B cell (primary cell): ENCODE measurements at regions not wholly inside any gene's neighbourhood (a gene's known extent, or its start where the extent isn't known, plus 50 kb on each side); places are given as distances from the start of the nearest gene placed in this dataset.

ENCODE experiments used
- ATAC-seq: fragments of 200-7000 bp; cut with Tn5 transposase; one replicate; pipeline ENCODE4 v1.10.0; 2021; ENCODE audit warnings: low read depth, mild to moderate bottlenecking, moderate number of reproducible peaks, moderate library complexity
- CTCF ChIA-PET: fragments of 350-600 bp; sonication (Branson Sonifier 250); formaldehyde crosslinking; loops from one replicate; lab custom pipeline; 2021; ENCODE audit warnings: antibody characterized with exemption, inconsistent platforms; lab: Charles Lee
- POLR2A ChIA-PET: fragments of 350-600 bp; sonication (Branson Sonifier 250); formaldehyde crosslinking; loops from one replicate; lab custom pipeline; 2021; ENCODE audit warnings: antibody characterized with exemption; lab: Charles Lee
- DNase-seq: peaks from one replicate; pipeline ENCODE4 v3.0.0; 2013
- H2AFZ ChIP-seq: 2 replicates; pipeline ENCODE4 v1.6.1; 2012; ENCODE audit warnings: mild to moderate bottlenecking, low read depth, low read length; ENCODE audit not compliant: insufficient read depth, poor library complexity, severe bottlenecking
- H3K27ac ChIP-seq, 2 donors: 1 replicate in 1 of 2; 2 replicates in 1 of 2; pipeline ENCODE4 v1.5.1; 2012 to 2013; ENCODE audit warnings: low read length in 2 of 2, mild to moderate bottlenecking in 2 of 2, moderate library complexity in 1 of 2
- H3K27me3 ChIP-seq, 4 experiments: fragments of 200-600 bp in 1 of 4; sonication (generic) in 1 of 4; replicated peaks in 1 of 4; 1 replicate in 2 of 4; 2 replicates in 2 of 4; pipeline versions ENCODE4 v1.6.1 to v1.7.0; 2013 to 2016; ENCODE audit warnings: low read length in 3 of 4, mild to moderate bottlenecking in 2 of 4, mixed read lengths in 1 of 4, moderate library complexity in 1 of 4; ENCODE audit not compliant: insufficient read depth in 4 of 4, control insufficient read depth in 3 of 4; ENCODE audit errors: control extremely low read depth in 1 of 4
- H3K36me3 ChIP-seq, 2 experiments: replicated peaks in 1 of 2; 1 replicate in 1 of 2; 2 replicates in 1 of 2; pipeline versions ENCODE4 v1.6.1 to v1.7.1; 2013; ENCODE audit warnings: low read length in 1 of 2; ENCODE audit not compliant: insufficient read depth in 2 of 2, control insufficient read depth in 1 of 2; ENCODE audit errors: control extremely low read depth in 1 of 2, extremely low read depth in 1 of 2
- H3K4me1 ChIP-seq, 2 donors: fragments of 200-600 bp in 1 of 2; sonication (generic) in 1 of 2; 1 replicate in 1 of 2; 2 replicates in 1 of 2; pipeline versions ENCODE4 v1.5.1 to v1.6.1; 2013 to 2017; ENCODE audit warnings: low read length in 2 of 2; ENCODE audit not compliant: control insufficient read depth in 2 of 2, insufficient read depth in 2 of 2
- H3K4me2 ChIP-seq: replicated peaks from 2 replicates; pipeline ENCODE3; 2012; ENCODE audit warnings: mild to moderate bottlenecking, low read depth, low read length; ENCODE audit not compliant: poor library complexity, severe bottlenecking
- H3K4me3 ChIP-seq, 5 experiments: fragments of 200-600 bp in 1 of 5; sonication (generic) in 1 of 5; 1 replicate in 3 of 5; 2 replicates in 2 of 5; pipeline versions ENCODE4 v1.5.1 to v1.7.0; 2011 to 2016; ENCODE audit warnings: low read length in 4 of 5, mild to moderate bottlenecking in 4 of 5, low read depth in 2 of 5, control low read depth in 1 of 5, moderate library complexity in 1 of 5; ENCODE audit not compliant: insufficient read depth in 1 of 5; ENCODE audit errors: control extremely low read depth in 1 of 5, extremely low read depth in 1 of 5
- H3K79me2 ChIP-seq: fragments of 200-600 bp; sonication (generic); one replicate; pipeline ENCODE4 v1.6.0; 2016; ENCODE audit warnings: low read length; ENCODE audit not compliant: control insufficient read depth, insufficient read depth
- H3K9ac ChIP-seq: fragments of 200-600 bp; sonication (generic); 2 replicates; pipeline ENCODE4 v1.6.1; 2017; ENCODE audit warnings: mild to moderate bottlenecking, low read length, moderate library complexity
- H3K9me3 ChIP-seq, 3 donors: one replicate each; pipeline versions ENCODE4 v1.6.1 to v1.7.1; 2013; ENCODE audit warnings: low read length in 2 of 3; ENCODE audit not compliant: control insufficient read depth in 2 of 3, insufficient read depth in 1 of 3; ENCODE audit errors: control extremely low read depth in 1 of 3
- H4K20me1 ChIP-seq: 2 replicates; pipeline ENCODE4 v1.6.0; 2012; ENCODE audit warnings: mild to moderate bottlenecking, low read length; ENCODE audit not compliant: insufficient read depth, control insufficient read depth, poor library complexity, severe bottlenecking
- H3K27ac Mint-ChIP-seq: one replicate; pipeline ENCODE4 v1.8.0; 2021; ENCODE audit warnings: mixed read lengths
- H3K27me3 Mint-ChIP-seq: one replicate; pipeline ENCODE4 v1.8.0; 2021; ENCODE audit warnings: mixed read lengths
- H3K4me1 Mint-ChIP-seq: one replicate; pipeline ENCODE4 v1.8.0; 2021; ENCODE audit warnings: mixed read lengths
- H3K4me3 Mint-ChIP-seq: one replicate; pipeline ENCODE4 v1.8.0; 2021; ENCODE audit warnings: mixed read lengths
- H3K9me3 Mint-ChIP-seq: one replicate; pipeline ENCODE4 v1.8.0; 2022; ENCODE audit warnings: mixed read lengths; ENCODE audit not compliant: insufficient read depth
- CTCF ChIP-seq: fragments of 200-600 bp; IDR thresholded peaks from one replicate; pipeline ENCODE4 v1.8.0; 2022; ENCODE audit warnings: antibody characterized with exemption, mild to moderate bottlenecking
- EZH2 ChIP-seq: IDR thresholded peaks from 2 replicates; pipeline ENCODE4 v1.6.1; 2012; ENCODE audit warnings: borderline replicate concordance, low read depth, mild to moderate bottlenecking, moderate library complexity, low read length; ENCODE audit not compliant: insufficient read depth, poor library complexity, severe bottlenecking
- WGBS: methylation state at CpG from one replicate; pipeline ENCODE4 v1.1.5; 2013; ENCODE audit warnings: missing lambda C conversion rate; ENCODE audit not compliant: insufficient coverage; 5-methylcytosine and 5-hydroxymethylcytosine counted together
- intact Hi-C: fragments of 100-400 bp; cut with micrococcal nuclease; formaldehyde crosslinking; loops from one replicate; pipeline ENCODE4 v1.10.0; 2022

DNA sequence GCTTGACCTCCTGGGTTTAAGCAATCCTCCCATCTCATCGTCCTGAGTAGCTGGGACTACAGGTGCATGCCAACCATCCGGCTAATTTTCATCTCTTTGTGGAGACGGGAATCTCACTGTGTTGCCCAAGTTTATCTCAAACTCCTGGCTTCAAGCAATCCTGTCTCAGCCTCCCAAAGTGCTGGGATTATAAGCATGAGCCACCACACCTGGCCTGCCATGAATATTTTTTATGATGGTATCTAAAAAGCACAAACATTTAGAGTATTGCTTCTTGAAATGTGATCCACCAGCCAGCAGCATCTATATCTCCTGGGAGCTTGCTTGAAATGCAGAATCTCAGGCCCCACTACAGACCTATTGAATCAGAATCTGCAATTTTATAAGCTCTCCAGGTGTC, 111.2 kb upstream of the CLDN10 start:
- CTCF ChIA-PET: no interaction called here
- POLR2A ChIA-PET: no interaction called here

GRCh38 chr13:95444006-95444730, 108.4 kb upstream of the CLDN10 start:
- ChIA-PET POLR2A (no interaction called here), CTCF (no interaction called here)
- Histone ChIP-seq H2AFZ (no peak overlapping the region), H3K9ac (no peak overlapping the region), H3K4me1 (no peaks in the 10 kb centered on the region), H4K20me1 (no peaks in the 10 kb centered on the region), H3K27ac (no peak overlapping the region), H3K27me3 (no peaks in the 10 kb centered on the region), H3K9me3 (no peaks in the 10 kb centered on the region), H3K4me3 (no peak overlapping the region), H3K79me2 (no peaks in the 10 kb centered on the region), H3K36me3 (no peaks in the 10 kb centered on the region), H3K4me2 (no peak overlapping the region)
- intact Hi-C loops: no loop called here
- H3K4me1 Mint-ChIP-seq: no peaks in the 10 kb centered on the region
- H3K9me3 Mint-ChIP-seq: no peaks in the 10 kb centered on the region
- H3K4me3 Mint-ChIP-seq: no peak overlapping the region
- DNase-seq (no peak), ATAC-seq (no peak)
- peaks cover 16% of the 10 kb centered on the region for H3K27me3 Mint-ChIP-seq
- WGBS: 100% methylated on average over 4 of the region's 6 CpGs
- TF ChIP-seq CTCF: no peak
- H3K27ac Mint-ChIP-seq: no peak overlapping the region

More for the DNA sequence above, 111.2 kb upstream of the CLDN10 start:
- Histone ChIP-seq H3K27me3 (no peaks in the 10 kb centered on the region), H3K4me1 (no peaks in the 10 kb centered on the region), H3K4me3 (no peak overlapping the region), H4K20me1 (no peaks in the 10 kb centered on the region), H2AFZ (no peak overlapping the region), H3K9me3 (no peaks in the 10 kb centered on the region), H3K79me2 (no peaks in the 10 kb centered on the region), H3K27ac (no peak overlapping the region), H3K36me3 (no peaks in the 10 kb centered on the region), H3K4me2 (no peak overlapping the region), H3K9ac (no peak overlapping the region)
- intact Hi-C loops: no loop called here
- no peaks in the 10 kb centered on the region for H3K9me3 Mint-ChIP-seq
- 97% methylated on average over 3 of the region's 3 CpGs for WGBS
- H3K4me3 Mint-ChIP-seq: no peak overlapping the region
- H3K27me3 Mint-ChIP-seq: peaks cover 11% of the 10 kb centered on the region
- ATAC-seq (no peak), DNase-seq (no peak)
- no peaks in the 10 kb centered on the region for H3K4me1 Mint-ChIP-seq
- TF ChIP-seq CTCF (no peak), EZH2 (no peak)
- H3K27ac Mint-ChIP-seq: no peak overlapping the region
